ENCODE measurements at regions not wholly inside any gene's neighbourhood (a gene's known extent, or its start where the extent isn't known, plus 50 kb on each side); places are given as distances from the start of the nearest gene placed in this dataset.

DNA sequence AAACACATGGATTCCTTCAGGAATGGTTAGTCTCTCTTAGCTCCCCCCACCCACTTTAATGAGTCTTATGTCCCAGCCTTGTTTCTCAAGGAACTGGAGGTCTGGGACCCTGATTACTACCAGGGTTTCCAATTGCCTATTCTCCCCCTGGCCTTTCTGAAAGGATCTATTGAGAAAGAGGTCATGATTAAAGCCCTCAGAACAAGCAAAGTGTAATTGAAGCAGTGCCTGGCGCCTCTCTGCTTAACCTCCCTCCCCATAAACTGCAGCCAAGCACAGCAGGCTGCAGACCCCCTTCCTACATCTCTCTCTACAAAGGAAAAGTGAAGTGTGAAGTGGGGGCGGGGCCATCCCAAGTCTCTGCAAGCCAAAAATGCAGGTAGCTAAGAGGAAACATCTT is 159.7 kb upstream of the CDH11 start:
- TF ChIP-seq POLR2A (IDR thresholded peaks at IDR 0.05; ENCODE audit: low read depth, low read length) (no peak), TAF1 (IDR thresholded peaks at IDR 0.05; ENCODE audit: low read depth, low read length) (no peak), POLR2AphosphoS5 (IDR thresholded peaks at IDR 0.05; ENCODE audit: low read depth, low read length) (no peak), SPI1 (IDR thresholded peaks at IDR 0.05; ENCODE audit: low read depth, low read length) (no peak), POU2F2 (IDR thresholded peaks at IDR 0.05; ENCODE audit: low read depth, low read length) (no peak)
